Esophagus muscularis mucosa (tissue), 4 donors: ENCODE measurements at regions not wholly inside any gene's neighbourhood (a gene's known extent, or its start where the extent isn't known, plus 50 kb on each side); places are given as distances from the start of the nearest gene placed in this dataset.

Experiments used
- DNase-seq: peaks from one replicate; pipeline ENCODE4 v3.0.0-alpha.2; 2017; ENCODE audit errors: extremely low spot score
- H3K27ac ChIP-seq, 4 donors: fragments of 200-600 bp; sonication (generic); replicated peaks in 1 of 4; 1 replicate in 3 of 4; 2 replicates in 1 of 4; pipeline ENCODE4 v1.5.1; 2016 to 2019; ENCODE audit warnings: mild to moderate bottlenecking in 1 of 4
- H3K27me3 ChIP-seq, 4 donors: fragments of 200-600 bp; sonication (generic); one replicate each; pipeline versions ENCODE4 v1.5.1 to v1.6.0; 2016 to 2019
- H3K36me3 ChIP-seq, 4 donors: fragments of 200-600 bp; sonication (generic); one replicate each; pipeline ENCODE4 v1.5.1; 2016 to 2019
- H3K4me1 ChIP-seq, 4 donors: fragments of 200-600 bp; sonication (generic); one replicate each; pipeline ENCODE4 v1.5.1; 2016 to 2019
- H3K4me3 ChIP-seq, 4 donors: fragments of 200-600 bp; sonication (generic); 1 replicate in 2 of 4; 2 replicates in 2 of 4; pipeline ENCODE4 v1.5.1; 2016 to 2019; ENCODE audit warnings: mild to moderate bottlenecking in 4 of 4, moderate library complexity in 1 of 4
- H3K9me3 ChIP-seq, 4 donors: fragments of 200-600 bp; sonication (generic); 1 replicate in 3 of 4; 2 replicates in 1 of 4; pipeline ENCODE4 v1.5.1; 2016 to 2019
- CTCF ChIP-seq, 3 experiments: fragments of 200-600 bp in 2 of 3; fragments of 450-650 bp in 1 of 3; sonication (generic) in 2 of 3; IDR thresholded peaks; one replicate each; pipeline ENCODE4 v1.5.1; 2017 to 2019; ENCODE audit warnings: antibody characterized with exemption in 3 of 3, mild to moderate bottlenecking in 2 of 3, moderate library complexity in 1 of 3
- EP300 ChIP-seq: sonication (generic); formaldehyde crosslinking; IDR thresholded peaks from one replicate; pipeline ENCODE4 v1.6.1; 2017; ENCODE audit warnings: antibody characterized with exemption
- POLR2A ChIP-seq: fragments of 450-650 bp; IDR thresholded peaks from one replicate; pipeline ENCODE4 v1.6.1; 2017; ENCODE audit warnings: antibody characterized with exemption, moderate library complexity, mild to moderate bottlenecking, low read depth
- POLR2AphosphoS5 ChIP-seq, 2 donors: sonication (generic); formaldehyde crosslinking; IDR thresholded peaks; one replicate each; pipeline ENCODE4 v1.6.1; 2017; ENCODE audit warnings: antibody characterized with exemption in 2 of 2
- WGBS: methylation state at CpG from one replicate; pipeline ENCODE4 v1.1.5; 2018; 5-methylcytosine and 5-hydroxymethylcytosine counted together
- intact Hi-C: fragments of 100-400 bp; cut with DNase I; formaldehyde crosslinking; loops from one replicate; pipeline ENCODE4 v1.15.1; 2023

GRCh38 chr1:189646066-189646465, 831.6 kb downstream of the BRINP3 start:
- DNase-seq: no peak
- H3K27me3 ChIP-seq: no peaks in the 10 kb centered on the region
- H3K9me3 ChIP-seq: no peaks in the 10 kb centered on the region
- TF ChIP-seq CTCF (IDR thresholded peaks at IDR 0.05): no peak
- no peak for TF ChIP-seq POLR2AphosphoS5 (IDR thresholded peaks at IDR 0.05)
- WGBS: 100% methylated on average over 1 of the region's 1 CpG
- no peak overlapping the region for H3K4me3 ChIP-seq
- intact Hi-C loops: no loop called here
- H3K4me1 ChIP-seq: no peaks in the 10 kb centered on the region
- H3K36me3 ChIP-seq: no peaks in the 10 kb centered on the region
- no peak overlapping the region for H3K27ac ChIP-seq

DNA sequence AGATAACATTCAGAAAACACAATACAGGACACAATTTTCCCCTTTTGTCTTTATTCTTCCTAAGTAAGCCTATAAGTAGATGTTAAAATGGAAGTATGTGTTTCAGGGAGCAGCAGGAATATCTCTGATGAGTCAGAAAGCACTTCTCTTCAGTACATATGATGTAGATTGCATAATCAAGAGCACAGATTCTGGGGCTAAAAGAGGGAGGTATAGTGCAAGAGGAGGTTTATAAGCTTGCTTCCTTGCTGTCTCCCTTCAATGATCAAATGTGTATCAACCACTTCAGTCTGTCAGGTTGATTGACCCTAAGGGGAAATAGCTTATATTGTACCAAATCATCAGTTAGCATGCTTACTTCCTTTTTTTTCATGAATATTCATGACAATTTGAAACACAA, 822.8 kb downstream of the BRINP3 start:
- Histone ChIP-seq H3K4me1 (no peaks in the 10 kb centered on the region), H3K36me3 (no peaks in the 10 kb centered on the region), H3K27ac (no peak overlapping the region), H3K9me3 (no peaks in the 10 kb centered on the region), H3K4me3 (no peak overlapping the region), H3K27me3 (no peaks in the 10 kb centered on the region)
- intact Hi-C loops: no loop called here
- TF ChIP-seq CTCF (IDR thresholded peaks at IDR 0.05): no peak
- TF ChIP-seq POLR2A: no peak
- TF ChIP-seq EP300: no peak
- no peak for TF ChIP-seq POLR2AphosphoS5 (IDR thresholded peaks at IDR 0.05)
- no peak for DNase-seq

DNA sequence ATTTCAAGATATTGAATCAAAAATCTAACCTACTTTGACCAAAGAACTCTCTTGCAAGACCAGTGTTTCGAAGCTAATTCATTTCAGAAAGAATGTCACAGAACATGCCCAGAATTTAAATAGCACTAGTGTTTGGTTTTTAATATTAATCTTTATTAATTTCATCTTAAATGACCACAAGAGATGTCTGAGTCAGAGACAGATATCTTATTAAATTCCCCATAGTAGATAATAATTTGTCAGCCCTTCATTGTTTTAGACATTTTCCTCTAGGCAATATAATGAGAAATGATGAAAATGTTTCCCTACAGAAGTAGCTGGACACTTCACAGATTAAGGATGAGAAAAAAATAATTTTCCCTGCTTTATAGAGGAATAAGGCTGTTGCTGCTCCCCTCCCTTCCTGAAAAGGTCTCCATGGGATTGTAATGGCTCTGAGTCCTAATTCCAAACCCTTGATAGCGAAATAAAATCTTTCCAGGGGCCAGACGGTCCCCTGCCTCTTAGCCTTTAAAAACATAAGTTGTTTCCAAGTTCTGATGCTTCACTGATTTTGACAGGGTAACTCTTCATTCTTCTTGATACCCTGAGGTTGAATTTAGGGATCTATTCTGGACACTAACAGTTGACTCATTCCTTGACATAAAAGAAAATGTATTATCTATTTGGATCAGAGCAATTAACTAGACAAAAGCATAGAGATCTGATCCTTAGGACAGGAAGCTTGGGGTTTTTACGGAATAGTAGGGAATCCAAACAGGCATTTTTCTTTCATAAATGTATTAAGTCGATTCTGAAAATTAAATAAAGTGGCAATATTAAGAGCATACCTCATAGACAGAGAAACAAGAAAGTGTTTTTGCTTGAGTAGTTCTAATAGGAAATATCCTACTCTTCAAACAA, 820.8 kb downstream of the BRINP3 start:
- no peaks in the 10 kb centered on the region for H3K27me3 ChIP-seq
- no peak for DNase-seq
- no peak overlapping the region for H3K4me3 ChIP-seq
- H3K9me3 ChIP-seq: no peaks in the 10 kb centered on the region
- no peaks in the 10 kb centered on the region for H3K4me1 ChIP-seq
- WGBS: 72% methylated on average over 5 of the region's 5 CpGs
- no peak overlapping the region for H3K27ac ChIP-seq
- no peak for TF ChIP-seq CTCF (IDR thresholded peaks at IDR 0.05)
- intact Hi-C loops: no loop called here
- H3K36me3 ChIP-seq: no peaks in the 10 kb centered on the region

DNA sequence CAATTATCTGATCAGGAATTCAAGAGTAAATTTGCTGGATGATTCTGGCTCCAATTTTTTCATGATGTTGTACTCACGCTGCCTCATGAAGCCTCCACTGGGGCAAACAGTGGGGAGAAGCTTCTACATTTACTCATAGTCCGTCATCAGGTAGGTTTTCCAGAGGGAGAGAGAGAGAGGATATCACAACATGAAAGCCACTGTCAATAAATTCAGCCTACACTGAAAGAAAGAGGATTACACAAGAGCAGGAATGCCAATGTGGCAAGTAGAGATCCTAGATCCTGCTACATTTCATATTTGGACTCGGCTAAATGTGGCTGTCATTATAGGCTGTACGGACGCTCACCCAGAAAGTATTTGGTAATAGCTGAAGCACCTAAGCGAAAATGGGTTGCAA, 819.9 kb downstream of the BRINP3 start:
- Histone ChIP-seq H3K9me3 (no peaks in the 10 kb centered on the region), H3K27me3 (no peaks in the 10 kb centered on the region), H3K4me1 (no peaks in the 10 kb centered on the region), H3K36me3 (no peaks in the 10 kb centered on the region), H3K27ac (no peak overlapping the region), H3K4me3 (no peak overlapping the region)
- intact Hi-C loops: no loop called here
- 84% methylated on average over 6 of the region's 6 CpGs for WGBS
- DNase-seq: no peak
- no peak for TF ChIP-seq POLR2AphosphoS5 (IDR thresholded peaks at IDR 0.05)
- TF ChIP-seq CTCF (IDR thresholded peaks at IDR 0.05): no peak
- TF ChIP-seq POLR2A: no peak
- no peak for TF ChIP-seq EP300

DNA sequence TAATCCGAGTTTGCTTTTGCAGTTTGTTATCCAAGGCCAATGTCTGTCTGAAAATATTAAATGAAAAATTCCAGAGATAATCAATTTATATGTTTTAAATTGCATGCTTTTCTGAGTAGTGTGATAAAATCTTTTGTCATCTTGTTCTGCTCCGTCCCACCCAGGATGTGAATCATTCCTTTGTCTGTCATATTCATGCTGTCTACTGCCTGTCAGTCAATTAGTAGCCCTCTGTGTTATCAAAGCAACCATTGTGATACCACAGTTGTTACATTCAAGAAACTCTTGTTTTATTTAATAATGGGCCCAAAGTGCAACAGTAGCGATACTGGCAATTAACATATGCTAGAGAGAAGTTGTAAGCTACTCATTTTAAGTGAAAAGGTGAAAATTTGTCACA, 819.3 kb downstream of the BRINP3 start:
- no peaks in the 10 kb centered on the region for H3K9me3 ChIP-seq
- H3K4me3 ChIP-seq: no peak overlapping the region
- WGBS: 48% methylated on average over 3 of the region's 3 CpGs
- no peak for DNase-seq
- no peak overlapping the region for H3K27ac ChIP-seq
- H3K27me3 ChIP-seq: no peaks in the 10 kb centered on the region
- TF ChIP-seq POLR2A (no peak), EP300 (no peak), POLR2AphosphoS5 (IDR thresholded peaks at IDR 0.05) (no peak), CTCF (IDR thresholded peaks at IDR 0.05) (no peak)
- intact Hi-C loops: no loop called here
- no peaks in the 10 kb centered on the region for H3K36me3 ChIP-seq
- H3K4me1 ChIP-seq: no peaks in the 10 kb centered on the region
